GM12874 (cell line): ENCODE measurements at regions not wholly inside any gene's neighbourhood (a gene's known extent, or its start where the extent isn't known, plus 50 kb on each side); places are given as distances from the start of the nearest gene placed in this dataset.

ENCODE experiments used
- TF ChIP-seq, protein P1 (sequence below): IDR thresholded peaks from 2 replicates; pipeline ENCODE4 v1.5.1; 2011; ENCODE audit warnings: low read depth, mild to moderate bottlenecking, control low read depth, low read length, moderate library complexity; ENCODE audit not compliant: insufficient read depth

DNA sequence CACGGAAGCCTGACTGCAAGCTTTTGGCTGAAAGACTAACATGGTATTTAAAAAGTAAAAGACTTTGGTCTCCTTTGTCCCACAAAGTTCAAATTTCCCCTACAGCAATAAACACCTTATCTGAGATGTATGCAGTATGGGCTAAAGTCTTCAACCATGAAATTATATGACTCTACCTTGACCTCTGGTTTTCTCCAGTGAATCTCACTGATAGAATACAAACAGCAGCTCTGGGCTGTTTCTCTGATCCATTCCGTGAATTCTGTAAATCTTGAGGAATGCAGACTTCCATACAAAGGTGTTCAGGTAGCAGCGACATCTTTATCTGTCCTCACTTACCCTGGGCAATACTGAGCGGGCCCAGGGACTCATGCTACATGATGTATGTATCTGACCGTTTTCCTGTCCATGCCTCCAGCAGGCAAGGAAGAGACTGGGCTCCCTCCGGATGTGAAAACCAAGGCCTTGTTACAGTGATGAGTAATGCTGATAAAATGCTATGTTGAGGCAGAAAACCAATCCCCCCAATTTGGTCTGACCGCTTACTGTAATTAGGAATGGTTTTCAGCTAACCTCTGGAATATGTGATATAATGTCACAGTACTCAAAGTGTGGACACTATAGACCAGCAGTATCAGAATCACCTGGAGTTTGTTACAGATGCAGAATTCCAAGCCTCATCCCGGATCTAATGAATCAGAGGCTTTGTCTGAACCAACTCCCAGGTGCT lies 589.8 kb downstream of the HS3ST4 start:
- TF ChIP-seq, protein P1, sequence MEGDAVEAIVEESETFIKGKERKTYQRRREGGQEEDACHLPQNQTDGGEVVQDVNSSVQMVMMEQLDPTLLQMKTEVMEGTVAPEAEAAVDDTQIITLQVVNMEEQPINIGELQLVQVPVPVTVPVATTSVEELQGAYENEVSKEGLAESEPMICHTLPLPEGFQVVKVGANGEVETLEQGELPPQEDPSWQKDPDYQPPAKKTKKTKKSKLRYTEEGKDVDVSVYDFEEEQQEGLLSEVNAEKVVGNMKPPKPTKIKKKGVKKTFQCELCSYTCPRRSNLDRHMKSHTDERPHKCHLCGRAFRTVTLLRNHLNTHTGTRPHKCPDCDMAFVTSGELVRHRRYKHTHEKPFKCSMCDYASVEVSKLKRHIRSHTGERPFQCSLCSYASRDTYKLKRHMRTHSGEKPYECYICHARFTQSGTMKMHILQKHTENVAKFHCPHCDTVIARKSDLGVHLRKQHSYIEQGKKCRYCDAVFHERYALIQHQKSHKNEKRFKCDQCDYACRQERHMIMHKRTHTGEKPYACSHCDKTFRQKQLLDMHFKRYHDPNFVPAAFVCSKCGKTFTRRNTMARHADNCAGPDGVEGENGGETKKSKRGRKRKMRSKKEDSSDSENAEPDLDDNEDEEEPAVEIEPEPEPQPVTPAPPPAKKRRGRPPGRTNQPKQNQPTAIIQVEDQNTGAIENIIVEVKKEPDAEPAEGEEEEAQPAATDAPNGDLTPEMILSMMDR, result no peak

DNA sequence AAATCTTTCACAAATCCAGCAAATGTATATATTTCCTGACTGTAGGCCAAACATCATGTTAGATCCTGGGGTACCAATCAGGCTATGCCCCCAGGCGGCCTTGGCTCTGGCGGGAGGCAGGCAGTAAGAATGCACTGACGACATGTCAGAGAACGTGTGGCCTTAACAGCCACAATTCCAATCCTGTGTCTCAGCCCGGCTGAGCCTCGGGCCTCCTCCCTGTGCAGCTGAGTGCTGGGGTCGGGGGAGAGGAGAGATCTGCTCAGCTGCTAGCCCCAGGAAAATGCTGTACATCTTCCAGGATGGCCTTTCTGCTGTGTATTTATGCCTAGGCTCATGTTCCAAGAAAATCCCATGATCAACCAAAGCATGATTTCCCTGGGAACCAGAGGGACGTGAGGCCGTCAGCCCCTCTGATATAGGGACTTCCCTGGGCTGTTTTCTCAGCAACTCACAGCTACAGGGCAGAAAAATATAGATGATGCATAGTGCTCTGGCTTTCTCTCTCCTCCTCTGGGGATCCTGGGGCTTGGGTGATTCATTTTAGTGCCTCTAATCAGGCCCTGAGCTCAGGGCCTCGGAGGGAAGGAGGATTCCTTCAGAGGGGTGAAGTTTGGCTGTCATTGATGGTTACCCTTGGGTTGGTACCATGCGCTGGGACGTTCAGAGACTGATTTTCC lies 604.0 kb downstream of the HS3ST4 start:
- TF ChIP-seq, protein P1, result no peak

DNA sequence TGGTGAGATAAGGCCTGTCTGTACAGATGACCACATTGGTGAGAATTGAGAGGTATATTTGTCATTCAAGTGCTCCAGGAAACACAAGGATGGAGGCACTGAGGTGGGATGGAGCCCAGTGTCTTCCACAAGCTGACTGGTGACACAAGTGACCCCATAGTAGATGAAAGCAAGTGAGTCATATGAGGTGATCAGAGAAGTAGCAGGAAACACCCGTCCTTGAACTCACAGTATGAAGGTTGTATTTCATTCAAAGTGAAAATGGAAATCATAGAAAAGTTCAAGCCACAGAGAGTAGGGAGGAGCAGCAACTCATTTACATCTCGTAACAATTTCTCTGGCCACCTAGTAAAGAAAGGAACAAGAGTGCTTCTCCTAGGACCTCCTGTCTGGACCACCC lies 609.8 kb downstream of the HS3ST4 start:
- TF ChIP-seq, protein P1, result no peak

DNA sequence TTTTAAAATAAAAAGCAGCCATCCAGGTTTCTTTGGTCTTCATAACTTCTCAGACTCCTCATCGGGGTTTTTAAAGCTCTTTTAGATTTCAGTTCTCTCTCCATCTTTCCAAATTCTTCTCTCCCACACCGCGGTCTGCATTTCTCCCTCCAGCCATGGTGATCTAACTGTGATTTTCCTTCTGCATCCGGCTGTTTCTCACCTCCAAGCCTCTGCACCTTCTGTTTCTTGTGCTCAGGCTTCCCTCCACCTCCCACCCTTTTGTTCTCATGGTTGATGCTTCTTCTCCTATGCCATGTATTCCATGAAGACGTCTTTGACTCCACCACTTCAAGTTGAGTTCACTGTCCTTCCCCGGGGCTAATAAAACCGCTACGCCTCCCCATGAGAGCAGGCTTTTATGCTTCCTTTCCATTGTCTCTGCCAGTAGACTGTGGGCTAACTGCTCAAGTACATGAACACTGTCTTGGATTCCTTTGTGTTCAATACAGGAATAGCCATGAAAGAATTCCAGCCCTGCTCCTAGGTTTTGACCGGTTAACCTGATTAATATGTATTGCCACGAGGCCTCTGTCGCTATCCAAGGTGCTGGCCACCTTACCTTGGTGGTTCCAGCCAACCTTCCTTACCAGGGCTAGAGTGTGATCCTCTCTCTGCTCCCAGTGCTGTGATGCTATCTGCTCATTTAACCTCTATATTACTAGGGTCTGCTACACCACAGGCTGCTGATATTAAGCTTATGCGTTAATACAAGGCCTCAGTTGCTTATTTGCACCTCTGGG lies 625.1 kb downstream of the HS3ST4 start:
- TF ChIP-seq, protein P1, result no peak

DNA sequence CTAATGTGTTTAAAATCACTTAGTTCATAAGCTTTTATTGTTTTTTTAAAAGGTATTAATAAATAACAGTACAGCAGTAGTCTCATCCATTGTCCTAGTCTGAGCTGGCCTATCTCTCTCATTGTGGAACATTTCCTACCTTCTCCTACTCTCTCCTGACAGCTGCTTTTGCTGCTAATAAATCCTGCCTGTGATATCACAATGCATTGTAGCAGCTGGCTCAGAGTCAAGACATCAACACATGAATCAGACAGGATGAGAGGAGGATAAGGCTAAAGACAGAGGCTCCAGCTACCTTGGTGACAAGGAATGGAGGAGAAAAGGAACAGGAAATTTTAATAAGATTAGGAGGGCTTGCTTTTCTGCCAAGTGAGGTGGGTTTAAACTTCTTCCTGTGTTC lies 626.1 kb downstream of the HS3ST4 start:
- TF ChIP-seq, protein P1, result no peak

DNA sequence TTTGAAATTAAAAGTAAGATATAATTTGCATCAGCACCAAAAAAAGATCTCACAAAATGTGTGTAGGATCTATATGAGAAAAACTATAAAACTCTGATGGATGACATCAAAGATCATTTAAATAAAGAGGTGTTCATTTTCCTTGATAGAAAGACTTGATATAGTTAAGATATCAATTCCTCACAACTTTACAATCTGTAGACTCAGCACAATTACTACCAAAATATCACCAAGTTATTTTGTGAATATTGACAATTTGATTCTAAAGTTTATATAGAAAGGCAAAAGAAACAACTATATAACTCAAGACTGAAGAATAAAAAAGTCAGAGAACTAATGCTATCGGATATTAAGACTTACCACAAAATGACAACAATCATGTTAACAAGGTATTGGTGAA lies 638.9 kb downstream of the HS3ST4 start:
- TF ChIP-seq, protein P1, result no peak
